CD4-positive, alpha-beta memory T cell (primary cell): ENCODE measurements at regions not wholly inside any gene's neighbourhood (a gene's known extent, or its start where the extent isn't known, plus 50 kb on each side); places are given as distances from the start of the nearest gene placed in this dataset.

ENCODE experiments used
- CTCF ChIA-PET: fragments of 350-600 bp; sonication (Branson Sonifier 250); formaldehyde crosslinking; loops from one replicate; lab custom pipeline; 2021; ENCODE audit warnings: inconsistent platforms; ENCODE audit not compliant: partially characterized antibody; lab: Charles Lee
- POLR2A ChIA-PET: fragments of 350-600 bp; sonication (Branson Sonifier 250); formaldehyde crosslinking; loops from one replicate; lab custom pipeline; 2021; ENCODE audit not compliant: partially characterized antibody; lab: Charles Lee
- DNase-seq, 5 donors: peaks; one replicate each; pipeline versions ENCODE4 v3.0.0 to v3.0.0-alpha.2; 2020 to 2022; ENCODE audit warnings: mixed read lengths in 1 of 5
- H3K27ac ChIP-seq: one replicate; pipeline ENCODE4 v1.7.0; 2013; ENCODE audit warnings: low read depth, low read length
- H3K27me3 ChIP-seq: 2 replicates; pipeline ENCODE4 v1.7.0; 2013; ENCODE audit warnings: mild to moderate bottlenecking, low read length, moderate library complexity; ENCODE audit not compliant: insufficient read depth
- H3K36me3 ChIP-seq: 2 replicates; pipeline ENCODE4 v1.7.0; 2013; ENCODE audit warnings: mild to moderate bottlenecking, low read length, moderate library complexity; ENCODE audit not compliant: insufficient read depth
- H3K4me1 ChIP-seq: 2 replicates; pipeline ENCODE4 v1.7.0; 2013; ENCODE audit warnings: mild to moderate bottlenecking, low read length, moderate library complexity; ENCODE audit not compliant: insufficient read depth
- H3K4me3 ChIP-seq, 2 donors: one replicate each; pipeline ENCODE4 v1.7.0; 2013; ENCODE audit warnings: low read length in 2 of 2, mild to moderate bottlenecking in 1 of 2
- H3K9me3 ChIP-seq, 2 donors: one replicate each; pipeline ENCODE4 v1.7.0; 2013; ENCODE audit warnings: low read length in 2 of 2, control low read depth in 1 of 2; ENCODE audit not compliant: control insufficient read depth in 1 of 2
- H3K27ac Mint-ChIP-seq, 7 donors: one replicate each; pipeline ENCODE4 v1.8.0; 2020 to 2021; ENCODE audit warnings: mixed read lengths in 7 of 7, mild to moderate bottlenecking in 6 of 7, inconsistent platforms in 3 of 7, moderate library complexity in 3 of 7
- H3K27me3 Mint-ChIP-seq, 2 donors: one replicate each; pipeline ENCODE4 v1.8.0; 2020 to 2021; ENCODE audit warnings: mixed read lengths in 2 of 2
- H3K36me3 Mint-ChIP-seq, 2 donors: one replicate each; pipeline ENCODE4 v1.8.0; 2020 to 2021; ENCODE audit warnings: mixed read lengths in 2 of 2, inconsistent platforms in 1 of 2, mild to moderate bottlenecking in 1 of 2
- H3K4me1 Mint-ChIP-seq, 4 donors: one replicate each; pipeline ENCODE4 v1.8.0; 2020 to 2021; ENCODE audit warnings: mixed read lengths in 4 of 4, mild to moderate bottlenecking in 1 of 4
- H3K4me3 Mint-ChIP-seq, 8 donors: one replicate each; pipeline ENCODE4 v1.8.0; 2020 to 2021; ENCODE audit warnings: mixed read lengths in 8 of 8, mild to moderate bottlenecking in 7 of 8, moderate library complexity in 6 of 8, inconsistent platforms in 3 of 8
- H3K9me3 Mint-ChIP-seq, 8 donors: one replicate each; pipeline ENCODE4 v1.8.0; 2020 to 2021; ENCODE audit warnings: mixed read lengths in 8 of 8, mild to moderate bottlenecking in 5 of 8, inconsistent platforms in 3 of 8, moderate library complexity in 1 of 8
- intact Hi-C: fragments of 100-400 bp; cut with micrococcal nuclease; formaldehyde crosslinking; loops from one replicate; pipeline ENCODE4 v1.15.1; 2023

- Mint-ChIP-seq H3K9me3 (no peaks in the 10 kb centered on the region), H3K4me3 (no peak overlapping the region), H3K36me3 (no peaks in the 10 kb centered on the region), H3K4me1 (no peaks in the 10 kb centered on the region), H3K27me3 (peaks cover 16 to 26% of the 10 kb centered on the region in 2 donors), H3K27ac (no peak overlapping the region)
- no peaks in the 10 kb centered on the region for H3K36me3 ChIP-seq
- no peaks in the 10 kb centered on the region for H3K9me3 ChIP-seq
- no peak overlapping the region for H3K4me3 ChIP-seq
- no peak overlapping the region for H3K27ac ChIP-seq
- no peaks in the 10 kb centered on the region for H3K4me1 ChIP-seq
- intact Hi-C loops = no loop called here
- ChIA-PET POLR2A (no interaction called here), CTCF (no interaction called here)
- no peaks in the 10 kb centered on the region for H3K27me3 ChIP-seq
- no peak for DNase-seq
These were observed 74.6 kb upstream of the CREB3L1 start for GRCh38 chr11:46202696-46203391.

GRCh38 chr11:46202149-46202548, 75.3 kb upstream of the CREB3L1 start:
- ChIA-PET CTCF (no interaction called here), POLR2A (no interaction called here)
- no peak overlapping the region for H3K27ac Mint-ChIP-seq
- intact Hi-C loops = no loop called here
- Histone ChIP-seq H3K9me3 (no peaks in the 10 kb centered on the region), H3K4me1 (no peaks in the 10 kb centered on the region), H3K4me3 (no peak overlapping the region), H3K27ac (no peak overlapping the region), H3K27me3 (no peaks in the 10 kb centered on the region), H3K36me3 (no peaks in the 10 kb centered on the region)
- peaks cover 16 to 22% of the 10 kb centered on the region in 2 donors for H3K27me3 Mint-ChIP-seq
- H3K9me3 Mint-ChIP-seq = no peaks in the 10 kb centered on the region
- no peaks in the 10 kb centered on the region for H3K4me1 Mint-ChIP-seq
- H3K36me3 Mint-ChIP-seq = no peaks in the 10 kb centered on the region
- no peak overlapping the region for H3K4me3 Mint-ChIP-seq
- no peak for DNase-seq

GRCh38 chr11:46200537-46201281, 76.8 kb upstream of the CREB3L1 start:
- CTCF ChIA-PET = no interaction called here
- Mint-ChIP-seq H3K27ac (no peak overlapping the region), H3K4me3 (no peak overlapping the region), H3K9me3 (no peaks in the 10 kb centered on the region), H3K36me3 (no peaks in the 10 kb centered on the region), H3K4me1 (no peaks in the 10 kb centered on the region), H3K27me3 (peaks cover 18 to 26% of the 10 kb centered on the region in 2 donors)
- no peaks in the 10 kb centered on the region for H3K27me3 ChIP-seq
- H3K36me3 ChIP-seq = no peaks in the 10 kb centered on the region
- H3K4me3 ChIP-seq = no peak overlapping the region
- H3K27ac ChIP-seq = no peak overlapping the region
- intact Hi-C loops = no loop called here
- POLR2A ChIA-PET = no interaction called here
- no peaks in the 10 kb centered on the region for H3K4me1 ChIP-seq
- no peaks in the 10 kb centered on the region for H3K9me3 ChIP-seq
- no peak for DNase-seq

- Histone ChIP-seq H3K9me3 (no peaks in the 10 kb centered on the region), H3K27me3 (no peaks in the 10 kb centered on the region), H3K4me1 (no peaks in the 10 kb centered on the region), H3K27ac (no peak overlapping the region), H3K36me3 (no peaks in the 10 kb centered on the region), H3K4me3 (no peak overlapping the region)
- H3K27me3 Mint-ChIP-seq = peaks cover 10 to 19% of the 10 kb centered on the region in 2 donors
- no peak overlapping the region for H3K27ac Mint-ChIP-seq
- H3K9me3 Mint-ChIP-seq = no peaks in the 10 kb centered on the region
- H3K4me3 Mint-ChIP-seq = no peak overlapping the region
- no peaks in the 10 kb centered on the region for H3K4me1 Mint-ChIP-seq
- no peaks in the 10 kb centered on the region for H3K36me3 Mint-ChIP-seq
- CTCF ChIA-PET = no interaction called here
- POLR2A ChIA-PET = no interaction called here
- intact Hi-C loops = no loop called here
- no peak for DNase-seq
These were observed 77.3 kb upstream of the PHF21A start for GRCh38 chr11:46198245-46199240.

GRCh38 chr11:46197421-46197820, 76.2 kb upstream of the PHF21A start:
- intact Hi-C loops = no loop called here
- ChIA-PET CTCF (no interaction called here), POLR2A (no interaction called here)
- H3K27me3 ChIP-seq = no peaks in the 10 kb centered on the region
- no peak for DNase-seq
- no peaks in the 10 kb centered on the region for H3K36me3 ChIP-seq
- Mint-ChIP-seq H3K4me3 (no peak overlapping the region), H3K9me3 (peaks cover 0 to under 1% (median 0%) of the 10 kb centered on the region in 8 donors), H3K27me3 (peaks cover 8 to 20% of the 10 kb centered on the region in 2 donors), H3K4me1 (no peaks in the 10 kb centered on the region), H3K36me3 (no peaks in the 10 kb centered on the region), H3K27ac (no peak overlapping the region)
- H3K4me3 ChIP-seq = no peak overlapping the region
- H3K4me1 ChIP-seq = no peaks in the 10 kb centered on the region
- no peaks in the 10 kb centered on the region for H3K9me3 ChIP-seq
- no peak overlapping the region for H3K27ac ChIP-seq

- Mint-ChIP-seq H3K36me3 (no peaks in the 10 kb centered on the region), H3K27me3 (peaks cover 18 to 19% of the 10 kb centered on the region in 2 donors)
- intact Hi-C loops = no loop called here
These were observed 66.8 kb upstream of the PHF21A start for GRCh38 chr11:46188017-46188416.

GRCh38 chr11:46183819-46184218, 62.6 kb upstream of the PHF21A start:
- H3K9me3 Mint-ChIP-seq = peaks cover 0 to 5% (median under 1%) of the 10 kb centered on the region in 8 donors
- H3K36me3 ChIP-seq = no peaks in the 10 kb centered on the region
- no peaks in the 10 kb centered on the region for H3K4me1 ChIP-seq
- H3K9me3 ChIP-seq = no peaks in the 10 kb centered on the region
- H3K4me3 ChIP-seq = no peak overlapping the region
- H3K36me3 Mint-ChIP-seq = no peaks in the 10 kb centered on the region
- no peak overlapping the region for H3K27ac ChIP-seq
- DNase-seq = no peak
- peaks cover 20 to 25% of the 10 kb centered on the region in 2 donors for H3K27me3 Mint-ChIP-seq
- H3K27ac Mint-ChIP-seq = no peak overlapping the region
- intact Hi-C loops = no loop called here
- CTCF ChIA-PET = no interaction called here
- POLR2A ChIA-PET = no interaction called here
- H3K4me3 Mint-ChIP-seq = no peak overlapping the region
- no peaks in the 10 kb centered on the region for H3K4me1 Mint-ChIP-seq
- H3K27me3 ChIP-seq = no peaks in the 10 kb centered on the region

More at GRCh38 chr11:46188017-46188416, 66.8 kb upstream of the PHF21A start:
- no peaks in the 10 kb centered on the region for H3K9me3 ChIP-seq
- H3K27ac ChIP-seq = no peak overlapping the region
- H3K4me3 ChIP-seq = no peak overlapping the region
- no peaks in the 10 kb centered on the region for H3K27me3 ChIP-seq
- DNase-seq = no peak
- no peaks in the 10 kb centered on the region for H3K4me1 ChIP-seq
- no peak overlapping the region for H3K4me3 Mint-ChIP-seq
- no peaks in the 10 kb centered on the region for H3K36me3 ChIP-seq
- H3K9me3 Mint-ChIP-seq = peaks cover 0 to 15% (median 7%) of the 10 kb centered on the region in 8 donors
- no peak overlapping the region for H3K27ac Mint-ChIP-seq
- no peaks in the 10 kb centered on the region for H3K4me1 Mint-ChIP-seq
- ChIA-PET CTCF (no interaction called here), POLR2A (no interaction called here)
